OCI-LY1 (cell line): ENCODE measurements at regions not wholly inside any gene's neighbourhood (a gene's known extent, or its start where the extent isn't known, plus 50 kb on each side); places are given as distances from the start of the nearest gene placed in this dataset.

Experiments used
- H2AFZ ChIP-seq: fragments of 200-600 bp; sonication (generic), shearing (Covaris generic); 2 replicates; pipeline ENCODE4 v1.6.0; 2014; ENCODE audit warnings: antibody characterized with exemption, mild to moderate bottlenecking, low read length
- H3F3A ChIP-seq: fragments of 200-600 bp; sonication (generic), shearing (Covaris generic); 2 replicates; pipeline ENCODE4 v1.6.0; 2014; ENCODE audit warnings: mild to moderate bottlenecking, antibody characterized with exemption, low read length, moderate library complexity; ENCODE audit not compliant: insufficient read depth
- H3K27ac ChIP-seq: fragments of 200-600 bp; sonication (generic); 2 replicates; pipeline ENCODE4 v1.5.1; 2014; ENCODE audit warnings: low read length, mixed run types, mild to moderate bottlenecking, low read depth; ENCODE audit not compliant: poor library complexity, severe bottlenecking
- H3K27me3 ChIP-seq: fragments of 200-600 bp; sonication (generic); 2 replicates; pipeline ENCODE4 v1.6.0; 2014; ENCODE audit warnings: antibody characterized with exemption, mild to moderate bottlenecking, low read length, moderate library complexity; ENCODE audit not compliant: insufficient read depth
- H3K36me3 ChIP-seq: fragments of 200-600 bp; sonication (generic); 2 replicates; pipeline ENCODE4 v1.6.1; 2014; ENCODE audit warnings: mild to moderate bottlenecking, antibody characterized with exemption, low read length, moderate library complexity, mixed read lengths; ENCODE audit not compliant: insufficient read depth
- H3K4me1 ChIP-seq: fragments of 200-600 bp; sonication (generic); 2 replicates; pipeline ENCODE4 v1.5.1; 2014; ENCODE audit warnings: mild to moderate bottlenecking, low read length, moderate library complexity; ENCODE audit not compliant: insufficient read depth, severe bottlenecking
- H3K4me2 ChIP-seq: fragments of 200-600 bp; sonication (generic), shearing (Covaris generic); 2 replicates; pipeline ENCODE4 v1.6.1; 2014; ENCODE audit warnings: low read length
- H3K4me3 ChIP-seq: fragments of 200-600 bp; sonication (generic); 2 replicates; pipeline ENCODE4 v1.5.1; 2014; ENCODE audit warnings: low read length, low read depth, mild to moderate bottlenecking, mixed read lengths; ENCODE audit not compliant: poor library complexity, severe bottlenecking
- H3K79me2 ChIP-seq: fragments of 200-600 bp; shearing (Covaris generic); 2 replicates; pipeline ENCODE4 v1.6.1; 2016; ENCODE audit warnings: mixed run types, low read length, mixed read lengths; ENCODE audit not compliant: insufficient read depth
- H3K9ac ChIP-seq: fragments of 200-600 bp; sonication (generic), shearing (Covaris generic); 2 replicates; pipeline ENCODE4 v1.6.1; 2014; ENCODE audit warnings: mild to moderate bottlenecking, low read length, mixed read lengths
- H3K9me2 ChIP-seq: fragments of 200-600 bp; sonication (generic), shearing (Covaris generic); 2 replicates; pipeline ENCODE4 v1.6.1; 2014; ENCODE audit warnings: low read depth, mild to moderate bottlenecking, low read length, mixed read lengths
- H3K9me3 ChIP-seq: fragments of 200-600 bp; shearing (Covaris generic); 2 replicates; pipeline ENCODE4 v1.6.1; 2014; ENCODE audit warnings: low read length, mixed read lengths
- H4K20me1 ChIP-seq: fragments of 200-600 bp; sonication (generic), shearing (Covaris generic); 2 replicates; pipeline ENCODE4 v1.6.0; 2016; ENCODE audit warnings: mild to moderate bottlenecking, low read length; ENCODE audit not compliant: insufficient read depth
- CTCF ChIP-seq: fragments of 200-600 bp; sonication (generic), shearing (Covaris generic); IDR thresholded peaks from 2 replicates; pipeline ENCODE4 v1.5.1; 2017; ENCODE audit warnings: mild to moderate bottlenecking, antibody characterized with exemption, low read length, moderate library complexity, mixed read lengths
- EZH2 ChIP-seq: fragments of 200-600 bp; sonication (generic), shearing (Covaris generic); IDR thresholded peaks from 2 replicates; pipeline ENCODE4 v1.8.0; 2017; ENCODE audit warnings: borderline replicate concordance, mixed run types, mild to moderate bottlenecking, antibody characterized with exemption, low read length, moderate library complexity, mixed read lengths

DNA sequence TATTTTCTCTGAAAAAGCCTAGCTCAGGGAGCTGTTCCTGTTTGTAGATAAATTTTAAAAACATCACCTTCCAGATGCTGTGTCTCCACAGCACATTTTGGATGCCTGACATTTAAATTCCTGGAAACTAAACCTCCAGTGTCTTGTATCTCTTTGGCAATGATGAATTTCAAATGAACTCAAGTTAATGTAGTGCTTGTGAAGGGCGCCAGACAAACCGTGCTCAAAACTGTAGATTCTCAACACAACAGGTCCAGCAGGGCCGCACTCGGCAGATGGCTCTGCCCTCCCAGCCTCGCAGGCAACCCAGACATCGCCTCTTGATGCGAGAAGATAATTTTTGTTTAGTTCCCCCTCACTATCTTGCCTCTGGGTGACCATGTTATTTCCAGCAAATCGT lies 432.9 kb downstream of the VRK1 start:
- H3K36me3 ChIP-seq: no peaks in the 10 kb centered on the region
- no peak overlapping the region for H2AFZ ChIP-seq
- H3K4me2 ChIP-seq: no peak overlapping the region
- H4K20me1 ChIP-seq: no peaks in the 10 kb centered on the region
- H3K79me2 ChIP-seq: no peaks in the 10 kb centered on the region
- H3K27me3 ChIP-seq: no peaks in the 10 kb centered on the region
- no peaks in the 10 kb centered on the region for H3K9me3 ChIP-seq
- TF ChIP-seq CTCF (no peak), EZH2 (no peak)
- H3K9me2 ChIP-seq: no peaks in the 10 kb centered on the region
- no peak overlapping the region for H3K9ac ChIP-seq
- no peak overlapping the region for H3K4me3 ChIP-seq
- no peaks in the 10 kb centered on the region for H3K4me1 ChIP-seq
- no peaks in the 10 kb centered on the region for H3F3A ChIP-seq
- no peak overlapping the region for H3K27ac ChIP-seq

DNA sequence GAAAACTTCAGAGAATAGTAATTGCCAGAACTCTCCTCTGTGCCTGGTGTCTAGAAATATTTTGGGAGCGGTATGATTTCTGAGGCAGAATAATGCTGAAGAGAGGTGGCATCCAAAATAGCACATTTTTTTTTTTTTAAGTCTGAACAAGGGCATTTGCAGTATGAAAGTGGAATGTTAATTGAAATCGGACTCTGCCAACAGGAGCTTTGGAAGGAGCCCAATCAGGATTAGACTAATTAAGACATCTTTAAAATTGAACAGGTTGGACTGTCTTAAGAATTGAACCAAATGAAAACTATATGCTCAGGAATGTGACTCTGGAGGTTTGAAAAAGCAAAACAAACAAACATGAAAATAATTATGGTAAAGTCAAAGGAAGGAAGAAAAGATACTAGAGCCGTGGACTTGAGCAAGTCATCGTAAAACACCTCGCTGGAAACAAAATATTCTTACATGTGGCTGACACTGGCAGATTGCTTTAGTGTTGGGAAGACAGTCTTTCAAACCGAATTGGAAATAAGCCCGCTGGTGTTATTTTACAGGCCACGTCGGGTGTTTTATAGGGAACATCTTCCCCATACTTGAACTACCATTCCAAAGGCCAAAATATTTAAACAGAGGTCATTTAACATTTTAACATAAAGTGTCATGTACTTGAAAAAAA lies 436.3 kb downstream of the VRK1 start:
- H3K9me2 ChIP-seq: no peaks in the 10 kb centered on the region
- no peaks in the 10 kb centered on the region for H3K36me3 ChIP-seq
- no peaks in the 10 kb centered on the region for H3K4me1 ChIP-seq
- no peaks in the 10 kb centered on the region for H3K9me3 ChIP-seq
- H3K79me2 ChIP-seq: no peaks in the 10 kb centered on the region
- TF ChIP-seq EZH2 (no peak), CTCF (no peak)
- H2AFZ ChIP-seq: no peak overlapping the region
- no peaks in the 10 kb centered on the region for H4K20me1 ChIP-seq
- H3K9ac ChIP-seq: no peak overlapping the region
- H3K4me2 ChIP-seq: no peak overlapping the region
- no peak overlapping the region for H3K4me3 ChIP-seq
- H3F3A ChIP-seq: no peaks in the 10 kb centered on the region
- H3K27me3 ChIP-seq: no peaks in the 10 kb centered on the region
- no peak overlapping the region for H3K27ac ChIP-seq

GRCh38 chr14:97246648-97247047 lies 449.5 kb downstream of the VRK1 start:
- H3K79me2 ChIP-seq: no peaks in the 10 kb centered on the region
- H4K20me1 ChIP-seq: no peaks in the 10 kb centered on the region
- H3K4me1 ChIP-seq: no peaks in the 10 kb centered on the region
- H3K4me2 ChIP-seq: no peak overlapping the region
- no peaks in the 10 kb centered on the region; the same call in 1 of the 2 replicates for H3K27me3 ChIP-seq
- no peaks in the 10 kb centered on the region for H3K9me3 ChIP-seq
- no peak overlapping the region for H2AFZ ChIP-seq
- TF ChIP-seq EZH2 (no peak), CTCF (no peak)
- no peaks in the 10 kb centered on the region for H3K9me2 ChIP-seq
- H3K4me3 ChIP-seq: no peak overlapping the region
- H3K27ac ChIP-seq: no peak overlapping the region
- no peak overlapping the region for H3K9ac ChIP-seq
- no peaks in the 10 kb centered on the region for H3F3A ChIP-seq
- H3K36me3 ChIP-seq: no peaks in the 10 kb centered on the region
